Fibroblast of skin of right biceps (primary cell): ENCODE measurements at regions not wholly inside any gene's neighbourhood (a gene's known extent, or its start where the extent isn't known, plus 50 kb on each side); places are given as distances from the start of the nearest gene placed in this dataset.

Experiments
- DNase-seq: peaks from one replicate; pipeline ENCODE4 v3.0.0-alpha.2; 2013

DNA sequence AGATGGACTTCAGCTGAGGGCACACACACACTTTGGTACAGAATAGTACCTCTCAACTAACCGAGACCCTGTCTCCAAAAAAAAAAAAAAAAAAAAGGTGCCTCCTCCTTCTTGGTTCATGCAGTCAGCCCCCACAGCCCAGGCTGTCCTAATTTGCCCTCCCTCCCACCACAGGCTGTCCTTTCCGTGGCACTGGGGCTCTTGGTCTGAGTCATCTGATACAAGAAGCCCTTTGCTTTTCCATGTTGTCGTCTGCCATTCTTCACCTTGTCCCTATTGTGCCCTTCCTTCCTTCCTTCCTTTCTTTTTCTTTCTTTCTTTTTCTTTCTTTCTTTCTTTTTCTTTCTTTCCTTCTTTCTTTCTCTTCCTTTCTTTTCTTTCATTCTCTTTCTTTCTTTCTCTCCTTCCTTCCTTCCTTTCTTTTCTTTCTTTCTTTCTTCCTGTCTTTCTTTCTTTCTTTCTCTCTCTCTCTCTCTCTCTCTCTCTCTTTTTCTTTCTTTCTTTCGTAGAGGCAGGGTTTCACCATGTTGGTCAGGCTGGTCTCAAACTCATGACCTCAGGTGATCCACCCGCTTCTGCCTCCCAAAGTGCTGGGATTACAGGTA lies 96.0 kb upstream of the IKZF1 start:
- no peak for DNase-seq

DNA sequence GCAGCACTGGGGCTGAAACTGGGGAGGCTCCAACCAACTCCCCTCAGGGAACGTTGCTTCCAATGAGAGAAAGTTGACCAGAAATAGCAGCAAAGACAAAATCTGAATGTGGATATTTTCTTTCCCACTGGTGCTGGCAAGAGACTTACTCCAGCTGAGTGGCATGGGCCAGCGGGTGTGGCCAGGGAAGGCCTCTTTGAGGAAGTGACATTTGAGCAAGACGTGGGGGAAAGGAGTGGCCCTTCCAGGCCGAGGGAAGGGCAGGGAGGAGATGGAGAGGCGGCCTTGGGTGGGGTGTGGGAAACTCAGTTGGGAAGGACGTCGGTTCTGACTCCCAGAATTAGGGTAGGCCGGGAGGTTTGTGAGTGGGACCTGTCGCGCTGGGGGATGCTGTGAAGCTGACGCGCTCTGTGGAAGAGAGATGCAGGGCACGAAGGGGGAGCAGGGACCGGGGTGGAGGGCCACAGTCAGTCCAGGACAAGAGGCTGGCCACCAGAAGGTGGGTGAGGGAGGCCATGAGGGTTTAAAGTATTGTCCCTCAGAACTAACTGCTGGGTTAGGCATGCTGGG lies 96.7 kb upstream of the IKZF1 start:
- no peak for DNase-seq

DNA sequence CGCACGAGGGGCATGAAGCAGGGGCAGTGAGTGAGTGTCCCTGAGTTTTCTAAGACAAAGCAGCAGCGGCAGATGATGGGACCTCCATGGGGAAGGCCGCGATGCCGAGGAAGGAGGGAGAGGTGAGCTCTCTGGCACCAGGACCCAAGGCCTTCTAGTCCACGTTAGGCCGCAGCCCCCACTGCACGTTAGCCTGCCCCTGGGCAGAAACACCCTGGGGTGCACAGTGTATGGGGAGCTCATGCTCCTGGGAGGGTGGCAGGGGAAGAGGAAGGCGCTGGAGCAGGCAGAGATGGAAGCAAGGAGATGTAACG lies 97.3 kb upstream of the IKZF1 start:
- DNase-seq, result no peak

DNA sequence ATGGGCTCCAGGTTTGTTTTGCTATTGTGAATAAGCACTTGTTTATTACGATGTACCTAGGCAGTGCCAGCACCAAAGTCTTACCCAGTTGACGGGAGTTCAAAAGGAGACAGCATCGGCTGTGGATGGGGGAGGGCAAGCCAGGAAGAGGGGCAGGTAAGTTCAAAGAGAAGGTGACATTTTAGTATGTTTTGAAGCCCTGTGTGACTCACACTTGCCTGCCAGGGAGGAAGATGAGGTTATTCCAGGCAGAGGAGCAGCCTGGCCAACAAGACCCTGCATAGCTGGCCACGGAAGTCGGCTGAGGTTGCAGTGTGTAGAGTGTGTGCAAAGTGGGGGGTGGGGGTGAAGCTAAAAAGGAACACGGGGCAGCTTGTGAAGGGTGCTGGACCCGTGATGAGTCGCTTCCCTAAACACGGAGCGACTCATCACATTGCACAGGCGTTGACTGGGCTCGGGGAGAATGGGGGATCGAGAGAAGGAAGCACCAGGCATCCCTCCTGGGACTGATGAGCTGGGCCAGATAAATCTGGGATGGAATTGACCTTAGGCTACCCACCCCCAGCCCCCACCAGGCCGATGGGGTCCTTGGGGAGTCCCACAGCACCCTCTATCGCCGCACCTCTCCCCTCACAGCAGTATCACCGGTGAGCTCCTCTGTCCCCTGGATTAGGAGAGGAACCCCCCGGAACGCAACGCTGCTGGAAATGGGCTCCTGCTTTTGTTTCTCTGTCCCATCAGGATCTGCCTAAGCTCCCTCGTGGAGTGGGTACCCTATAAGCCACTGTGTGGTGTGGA lies 97.9 kb upstream of the IKZF1 start:
- peak; percentile 7 for DNase-seq

DNA sequence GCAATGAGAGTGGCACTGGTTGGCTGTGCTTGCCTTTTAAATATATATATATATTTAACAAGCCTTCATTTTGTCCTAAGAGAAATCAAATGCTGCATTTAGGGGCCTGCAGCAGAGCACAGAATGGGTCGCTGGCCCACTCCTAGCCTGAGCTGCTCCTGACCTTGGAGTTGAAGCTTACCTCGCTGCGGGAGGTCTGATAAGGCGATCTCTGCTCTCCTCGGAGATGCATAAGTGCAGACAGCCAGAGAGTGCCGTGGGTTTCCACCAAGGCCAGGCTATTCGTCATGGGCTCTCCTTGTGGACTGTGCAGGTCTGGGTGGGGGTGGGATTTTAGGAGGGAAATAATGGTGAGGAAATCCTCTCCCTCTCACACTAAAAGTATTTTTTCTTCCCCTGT lies 99.5 kb upstream of the IKZF1 start:
- DNase-seq, result no peak

DNA sequence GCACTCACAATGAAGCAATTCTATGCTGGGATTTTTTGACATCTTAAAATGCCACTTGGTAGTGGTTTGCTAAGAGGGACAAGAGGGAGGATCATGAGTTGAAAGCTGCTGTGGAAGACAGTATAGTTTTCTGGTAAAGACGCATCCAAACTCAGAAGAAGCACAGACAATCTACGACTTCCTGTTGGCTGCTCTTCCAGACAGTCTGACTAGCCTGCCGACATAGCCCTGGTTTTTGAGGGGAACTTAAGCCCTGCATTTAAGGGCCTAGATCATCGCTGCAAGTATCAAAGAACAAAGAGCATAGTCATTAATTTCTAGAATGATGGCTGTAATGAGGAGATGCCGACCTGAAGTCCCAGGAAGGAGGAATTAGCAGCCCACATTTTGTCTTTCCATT lies 99.9 kb upstream of the IKZF1 start:
- no peak for DNase-seq

DNA sequence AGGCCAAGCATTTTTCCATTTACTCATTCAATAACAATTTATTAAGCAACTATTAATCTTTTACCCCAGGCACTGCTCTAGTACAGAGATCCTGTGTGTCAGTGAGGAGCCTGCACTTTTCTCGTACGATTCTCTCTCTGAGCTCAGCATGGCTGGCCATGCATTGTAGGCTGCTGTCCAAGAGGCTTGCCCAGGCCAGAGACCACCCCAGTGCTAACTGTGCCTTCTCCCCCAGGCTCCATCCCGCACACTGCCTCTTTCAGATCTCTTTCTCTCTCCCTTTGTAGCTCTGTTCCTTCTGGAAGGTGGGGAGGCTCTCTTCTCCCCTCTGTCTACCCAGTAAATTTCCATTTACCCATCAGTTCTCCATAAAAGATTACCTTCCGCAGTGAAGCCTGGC lies 101.0 kb upstream of the IKZF1 start:
- no peak for DNase-seq

DNA sequence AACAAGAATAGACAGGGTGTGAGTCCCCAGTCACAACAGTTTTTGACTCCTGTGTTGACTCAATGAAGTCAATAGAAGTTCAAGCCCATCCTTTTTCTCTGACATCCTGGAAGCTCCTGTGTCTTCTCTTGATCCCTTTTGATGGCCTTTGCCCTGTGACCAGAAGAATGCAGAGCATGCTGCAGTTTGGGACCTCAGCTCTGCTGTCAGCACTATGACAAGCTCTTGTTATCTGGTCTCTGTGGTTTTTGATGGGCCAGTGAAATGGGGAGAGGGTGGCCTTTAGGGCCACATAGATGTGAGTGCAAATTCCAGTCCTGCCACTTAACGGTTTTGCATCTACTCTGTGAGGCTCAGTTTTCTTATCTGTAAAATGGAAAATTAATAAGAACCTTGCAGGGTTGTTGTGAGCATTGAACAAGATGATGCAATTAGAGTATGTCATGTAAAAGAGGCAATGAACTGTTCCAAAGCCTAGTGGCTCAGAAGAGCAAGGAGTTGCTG lies 102.4 kb upstream of the IKZF1 start:
- DNase-seq, result no peak

DNA sequence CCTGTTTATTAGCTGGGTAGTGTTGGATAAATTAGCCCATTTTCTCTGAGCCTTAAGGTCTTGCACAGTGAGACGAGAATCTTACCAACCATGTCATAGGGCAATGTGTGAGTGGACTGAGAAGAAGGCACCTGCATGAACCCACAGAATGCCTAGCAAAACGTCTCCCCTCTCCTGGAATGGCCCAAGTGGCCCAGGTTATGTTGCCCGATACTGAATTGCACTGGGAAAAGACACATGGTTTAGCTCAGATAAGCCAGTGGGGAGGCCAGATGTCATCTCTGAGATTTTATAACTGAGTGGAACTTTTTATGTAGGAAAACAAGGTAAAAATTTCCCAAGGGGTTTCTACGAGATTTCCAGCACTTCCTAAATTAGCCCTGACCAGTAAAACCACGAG lies 104.7 kb upstream of the IKZF1 start:
- DNase-seq, result no peak

DNA sequence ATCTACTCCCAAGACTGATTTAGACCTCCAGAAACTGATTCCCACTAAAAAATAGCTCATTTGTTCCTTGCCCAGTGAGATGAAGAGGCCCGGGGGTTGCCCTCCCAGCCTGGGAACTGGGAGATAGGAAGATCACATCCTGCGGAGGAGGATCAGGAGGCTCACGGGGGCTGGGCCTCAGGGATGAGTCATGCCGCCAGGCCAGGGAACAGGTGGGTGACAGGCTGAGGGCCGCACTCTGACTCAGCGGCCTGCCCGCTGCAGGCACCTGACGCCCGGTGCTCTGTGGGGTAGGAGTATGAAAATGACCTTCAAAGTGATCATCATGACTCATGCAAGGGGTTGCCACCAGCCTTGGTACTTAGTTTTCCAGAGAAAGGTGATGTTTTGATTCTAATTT lies 104.5 kb upstream of the ZPBP start:
- DNase-seq, result no peak

DNA sequence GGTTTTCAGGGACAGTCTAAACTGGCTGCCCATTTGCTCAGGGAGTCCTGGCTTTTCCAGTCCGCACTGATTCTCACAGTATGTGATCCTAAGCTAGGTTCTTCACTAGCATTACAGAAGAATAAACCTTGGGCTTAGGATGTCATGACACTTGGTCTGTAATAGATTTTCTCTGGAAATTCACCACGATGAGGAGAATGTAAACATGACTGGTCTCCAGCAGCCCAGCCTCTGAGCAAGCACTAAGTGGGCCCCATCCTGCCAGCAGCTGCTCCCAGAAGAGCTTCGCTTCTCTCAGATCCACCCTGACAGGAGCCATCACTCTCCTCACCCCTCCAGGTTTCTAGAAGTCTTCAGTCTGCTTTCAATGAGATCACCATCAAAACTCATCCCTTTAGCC lies 103.7 kb upstream of the ZPBP start:
- DNase-seq, result no peak

DNA sequence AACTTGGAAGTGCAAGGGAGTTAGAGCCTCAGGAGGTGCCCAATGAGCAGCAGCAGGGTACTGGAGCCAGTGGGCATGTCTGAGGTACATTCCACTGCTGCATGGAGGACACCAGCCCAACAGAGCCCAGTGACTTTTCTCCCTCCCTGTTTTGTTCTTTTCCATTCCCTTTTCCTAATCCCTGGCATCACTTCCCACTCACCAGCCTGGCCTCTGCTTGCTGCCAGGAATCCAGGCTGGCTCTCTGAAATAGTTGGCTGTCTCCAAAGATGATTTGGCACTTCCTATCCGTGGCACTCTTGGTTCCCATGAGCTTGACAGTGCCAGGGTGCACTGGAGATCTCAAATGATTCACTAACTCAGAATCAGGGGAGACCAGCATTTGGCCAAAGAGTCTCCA lies 97.7 kb upstream of the ZPBP start:
- no peak for DNase-seq

DNA sequence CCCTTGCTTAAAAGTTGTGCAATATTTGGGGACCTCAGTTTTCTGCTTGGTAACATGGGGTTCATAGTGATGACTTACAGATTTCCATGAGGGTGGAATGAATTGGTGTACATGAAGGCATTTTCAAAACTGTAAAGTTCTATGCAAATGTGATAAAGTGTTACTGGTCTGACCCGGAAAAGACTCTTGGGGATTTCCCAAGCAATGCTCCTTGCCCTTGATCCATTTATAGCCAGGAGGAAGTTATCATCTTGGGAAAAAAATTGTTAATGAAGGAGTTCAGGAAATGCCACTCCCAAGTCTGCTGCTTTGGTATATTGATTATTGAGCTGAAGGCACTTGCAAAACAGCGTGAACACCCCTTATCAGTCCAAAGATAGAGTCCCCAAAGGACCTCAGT lies 96.3 kb upstream of the ZPBP start:
- DNase-seq, result no peak

DNA sequence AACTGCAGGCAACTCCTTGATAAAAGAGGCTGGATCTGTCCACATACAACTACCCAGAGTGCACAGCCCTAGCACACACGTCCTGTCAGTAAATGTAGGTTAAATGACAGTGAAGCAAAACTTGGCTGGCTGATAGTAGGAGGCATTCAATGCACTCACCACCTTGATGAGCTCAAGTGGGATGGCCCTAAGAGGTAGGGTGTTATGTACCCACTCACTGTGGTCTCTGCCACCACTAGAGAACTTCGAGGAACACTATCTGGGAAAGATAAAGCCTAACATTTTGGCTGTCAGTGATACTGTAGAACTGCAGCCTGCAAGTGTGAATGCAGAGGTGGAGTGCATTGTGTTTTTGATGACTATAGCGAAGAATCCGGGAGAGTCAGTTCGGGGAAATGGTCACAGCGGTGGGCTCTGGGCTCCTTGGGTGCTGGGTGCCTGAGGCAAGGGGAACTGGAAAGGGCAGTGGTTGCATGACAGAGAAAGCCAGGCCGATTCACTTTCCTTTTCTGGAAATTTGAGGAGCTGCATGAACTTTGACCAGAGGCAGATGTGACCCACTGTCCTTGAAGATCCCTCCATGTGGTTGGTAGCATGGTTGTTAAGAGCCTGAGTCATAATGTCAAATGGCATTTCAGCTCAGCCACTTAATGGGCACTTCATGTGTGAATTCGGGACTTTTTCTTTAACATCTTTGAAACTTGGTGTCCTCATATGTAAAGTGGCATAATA lies 93.1 kb upstream of the ZPBP start:
- DNase-seq, result no peak

DNA sequence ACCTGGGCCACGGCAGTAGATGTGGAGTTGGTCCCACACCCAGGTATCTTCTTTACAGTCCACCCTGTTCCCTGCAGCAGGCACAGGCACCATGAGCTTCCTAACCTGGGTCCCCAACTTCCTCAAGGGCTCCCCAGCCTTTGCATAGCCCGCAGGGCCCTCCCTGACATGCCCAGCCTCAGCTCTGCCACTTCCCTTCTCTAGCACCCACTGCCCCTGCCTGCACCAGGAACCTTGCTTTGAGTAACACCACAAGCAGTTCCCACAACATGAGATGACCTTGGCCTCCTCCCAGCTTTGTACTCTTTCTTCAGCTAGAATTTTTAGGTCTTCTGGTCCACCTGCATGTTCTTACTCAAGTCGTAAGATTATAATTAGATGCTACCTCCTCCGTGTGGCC lies 92.2 kb upstream of the ZPBP start:
- DNase-seq, result no peak

DNA sequence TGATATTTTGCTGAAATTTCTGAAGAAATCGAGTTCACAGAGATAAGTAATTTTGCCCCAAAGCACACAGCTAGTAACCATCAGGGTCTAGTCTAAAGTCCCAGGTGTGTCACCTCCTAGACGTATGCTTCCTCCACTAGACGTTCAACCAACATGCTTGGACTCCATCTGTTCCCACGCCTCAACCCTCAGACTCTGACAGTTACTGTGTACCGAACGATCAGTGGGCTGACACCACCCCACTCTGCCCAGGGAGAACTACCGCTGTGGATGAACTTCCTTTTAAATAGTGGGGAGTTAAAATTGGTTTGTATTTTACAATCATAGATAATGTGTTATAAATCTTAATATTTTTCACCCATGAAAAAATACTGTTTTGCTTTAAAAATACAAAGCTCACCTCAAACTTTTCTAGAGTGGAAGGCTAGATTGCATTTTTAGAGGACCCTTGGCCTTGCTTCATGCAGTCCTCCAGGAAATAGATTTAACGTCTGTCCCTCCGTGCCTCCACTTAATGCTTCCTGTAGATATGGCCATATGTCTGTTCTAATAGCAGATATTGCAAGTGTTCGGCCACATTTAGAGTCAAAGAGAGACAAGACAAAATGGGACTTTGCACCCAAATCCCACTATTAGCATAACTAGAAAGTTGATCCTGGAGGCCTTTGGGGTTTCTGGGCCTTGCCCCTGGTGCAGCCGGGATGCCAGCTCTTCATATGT lies 91.4 kb upstream of the ZPBP start:
- DNase-seq, result no peak

DNA sequence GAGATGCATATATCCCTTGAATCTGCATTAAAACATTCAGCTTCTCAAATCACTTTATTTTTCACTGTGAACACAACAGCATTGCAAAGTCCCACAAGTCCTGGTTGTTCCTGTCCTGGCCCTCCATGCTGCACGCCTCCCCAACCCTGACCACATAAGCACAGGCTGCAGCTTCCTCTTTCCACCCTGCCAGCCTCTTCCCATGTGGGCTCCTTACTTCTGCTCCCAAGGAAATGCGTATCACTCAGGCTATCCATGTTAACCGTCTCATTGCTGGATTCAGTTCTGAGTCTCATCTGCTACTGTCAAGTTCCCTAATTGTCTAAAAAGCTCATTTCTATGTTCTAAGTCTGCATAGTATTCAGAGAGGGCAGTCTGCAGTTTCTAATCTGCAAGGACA lies 89.7 kb upstream of the ZPBP start:
- DNase-seq, result no peak

DNA sequence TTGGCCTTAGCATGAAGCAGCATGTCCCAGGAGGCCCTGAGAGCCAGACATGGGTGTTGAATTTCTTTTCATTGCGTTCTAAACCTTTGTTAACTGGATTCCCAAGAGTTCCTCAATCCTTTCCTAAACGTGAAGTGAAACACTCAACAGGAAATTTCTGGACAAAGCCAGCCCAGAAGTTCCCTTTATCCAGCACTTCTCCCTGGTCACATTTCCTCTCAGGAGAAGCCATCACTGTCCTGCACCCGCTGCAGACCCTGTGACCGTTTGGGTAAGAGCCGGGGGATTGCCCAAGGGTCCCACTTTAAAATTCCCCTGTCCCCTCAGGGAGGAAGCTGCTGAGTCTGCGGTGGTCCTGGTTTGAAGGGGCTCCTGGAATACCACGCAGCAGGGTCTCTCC lies 88.0 kb upstream of the ZPBP start:
- DNase-seq, result no peak

DNA sequence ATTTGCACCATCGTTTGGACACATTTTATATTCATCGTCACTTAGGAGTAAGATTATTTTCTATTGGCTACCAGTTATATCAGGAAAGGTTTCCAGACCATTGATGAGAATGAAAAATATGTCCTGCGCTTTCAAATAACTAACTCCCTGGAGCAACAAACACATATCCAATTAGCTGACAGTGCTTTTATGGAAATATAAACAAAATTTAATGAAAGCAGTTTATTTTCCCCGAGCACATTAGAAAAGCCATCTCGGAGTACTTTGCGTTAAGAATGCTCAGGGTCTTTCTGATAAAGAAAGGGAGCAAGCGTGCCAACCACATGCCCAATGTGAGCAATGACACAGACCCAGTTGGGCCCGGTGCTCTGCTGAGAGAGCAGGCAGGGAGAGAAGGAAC lies 85.1 kb upstream of the ZPBP start:
- DNase-seq, result no peak

DNA sequence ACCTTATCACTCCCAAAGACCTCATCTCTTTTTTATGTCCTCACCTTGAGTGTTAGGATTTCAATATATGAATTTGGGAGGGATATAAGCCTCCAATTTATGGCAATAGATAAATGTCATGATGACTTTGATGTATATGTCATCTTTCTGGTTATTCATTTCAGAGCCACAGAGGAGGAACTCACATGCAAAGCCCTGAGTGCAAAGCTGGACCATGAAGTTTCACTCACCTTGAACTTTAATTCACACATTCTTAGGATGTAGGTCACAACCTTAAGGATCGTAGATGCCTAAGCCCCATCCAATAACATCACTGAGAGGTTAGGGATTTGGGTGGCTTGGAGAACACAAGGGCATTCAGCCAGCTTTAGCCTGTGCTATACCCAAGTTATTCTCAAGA lies 81.9 kb upstream of the ZPBP start:
- DNase-seq, result no peak

DNA sequence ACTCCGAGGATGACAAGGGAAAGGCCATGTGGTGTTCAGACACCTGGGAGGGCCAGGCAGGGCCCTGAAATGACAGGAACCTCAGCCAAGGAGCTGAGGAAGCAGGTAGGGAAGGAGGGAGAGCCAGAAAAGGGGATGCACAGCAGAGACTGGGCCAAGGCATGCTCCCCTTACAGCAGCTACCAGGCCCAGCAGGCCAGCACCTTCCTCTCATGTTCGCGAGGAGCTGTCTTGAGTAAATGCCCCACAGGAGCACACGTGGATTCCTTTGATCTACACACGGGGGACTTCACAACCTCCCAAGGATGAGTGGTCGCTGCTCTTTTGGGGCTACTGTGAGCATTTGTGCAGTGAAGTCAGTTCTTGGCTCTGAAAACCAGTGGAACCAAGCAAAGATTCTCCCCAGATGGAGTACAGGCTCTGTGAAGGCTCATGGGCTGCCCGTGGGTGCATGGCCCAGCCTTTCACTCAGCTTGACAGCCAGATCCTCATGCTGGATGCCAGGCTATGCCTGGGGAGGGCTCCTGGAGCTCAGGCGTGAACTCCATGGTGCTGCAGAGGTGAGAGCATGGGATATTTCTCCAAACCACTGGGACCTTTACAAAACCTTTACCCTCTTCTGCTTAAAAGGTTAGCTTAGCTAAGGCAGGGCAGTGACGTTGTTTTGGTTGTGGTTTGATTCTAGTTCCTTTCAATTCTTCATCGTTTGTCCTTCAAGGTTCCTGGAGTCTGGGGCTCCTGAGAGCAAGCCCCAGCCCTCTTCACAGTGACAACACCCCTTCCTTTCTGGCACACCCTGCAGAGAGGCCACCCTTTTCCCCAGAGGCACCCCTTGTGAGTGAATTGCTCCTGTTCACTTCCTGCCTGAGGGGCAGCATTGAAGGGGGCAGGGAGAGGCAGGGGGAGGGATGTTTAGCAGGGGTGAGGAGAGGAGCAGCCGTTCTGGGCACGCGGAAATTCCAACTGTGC lies 74.2 kb upstream of the ZPBP start:
- DNase-seq, result no peak

DNA sequence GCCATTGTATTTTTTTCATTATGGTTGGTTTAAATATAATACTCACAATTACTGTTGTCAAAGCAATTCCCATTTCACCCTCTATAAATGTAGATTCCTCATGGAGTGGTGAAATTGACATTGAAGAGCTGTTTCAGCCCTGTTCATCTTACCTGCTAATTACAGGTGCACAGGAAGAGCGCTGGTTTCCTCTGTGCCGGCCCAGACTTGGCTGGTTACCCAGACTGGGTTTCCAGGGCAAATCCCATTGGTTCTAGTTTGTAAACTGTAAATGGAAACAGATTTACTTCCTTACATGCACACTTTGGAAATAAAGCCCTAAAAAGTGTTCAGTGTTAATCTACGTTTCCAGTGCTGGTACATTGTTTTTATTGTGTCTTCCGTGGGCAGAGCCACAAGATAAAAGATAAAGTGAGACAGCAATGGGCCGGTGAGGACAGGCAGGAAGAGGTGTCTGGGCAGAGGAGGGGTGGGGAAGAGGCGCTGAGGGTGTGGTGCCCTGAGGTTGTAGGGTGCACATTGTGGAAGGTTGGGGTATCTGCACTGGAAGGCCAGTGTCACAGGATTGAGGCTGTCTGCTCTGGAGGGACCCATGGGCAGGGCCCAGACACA lies 71.6 kb upstream of the ZPBP start:
- DNase-seq, result no peak
